Endodermal cell (in vitro differentiated cells): ENCODE measurements at regions not wholly inside any gene's neighbourhood (a gene's known extent, or its start where the extent isn't known, plus 50 kb on each side); places are given as distances from the start of the nearest gene placed in this dataset.

ENCODE experiments used
- DNase-seq: peaks from one replicate; pipeline ENCODE4 v3.0.0-alpha.2; 2017
- H3K27ac ChIP-seq: 2 replicates; pipeline ENCODE4 v1.5.1; 2013; ENCODE audit warnings: mild to moderate bottlenecking, low read depth, low read length, moderate library complexity
- H3K27me3 ChIP-seq: 2 replicates; pipeline ENCODE4 v1.6.1; 2013; ENCODE audit warnings: mild to moderate bottlenecking, low read length, moderate library complexity; ENCODE audit not compliant: insufficient read depth, control insufficient read depth, poor library complexity, severe bottlenecking
- H3K36me3 ChIP-seq: 2 replicates; pipeline ENCODE4 v1.7.0; 2013; ENCODE audit warnings: mild to moderate bottlenecking, low read length, moderate library complexity; ENCODE audit not compliant: control insufficient read depth, insufficient read depth
- H3K4me1 ChIP-seq: one replicate; pipeline ENCODE4 v1.7.0; 2013; ENCODE audit warnings: low read length; ENCODE audit not compliant: control insufficient read depth, insufficient read depth
- H3K4me3 ChIP-seq: 2 replicates; pipeline ENCODE4 v1.5.1; 2013; ENCODE audit warnings: mild to moderate bottlenecking, low read length, moderate library complexity
- H3K9ac ChIP-seq: 2 replicates; pipeline ENCODE4 v1.6.1; 2013; ENCODE audit warnings: mild to moderate bottlenecking, low read length, moderate library complexity; ENCODE audit not compliant: poor library complexity, severe bottlenecking; ENCODE audit errors: extremely low read depth
- H3K9me3 ChIP-seq: 2 replicates; pipeline ENCODE4 v1.6.1; 2013; ENCODE audit warnings: mild to moderate bottlenecking, low read length, moderate library complexity; ENCODE audit not compliant: control insufficient read depth
- H3K27ac Mint-ChIP-seq: 2 replicates; pipeline ENCODE4 v1.8.0; 2020; ENCODE audit warnings: mixed read lengths
- H3K27me3 Mint-ChIP-seq: 2 replicates; pipeline ENCODE4 v1.8.0; 2021; ENCODE audit warnings: mild to moderate bottlenecking, mixed read lengths; ENCODE audit not compliant: insufficient read depth
- H3K36me3 Mint-ChIP-seq: 2 replicates; pipeline ENCODE4 v1.8.0; 2020; ENCODE audit warnings: low read depth, mixed read lengths
- H3K4me1 Mint-ChIP-seq: 2 replicates; pipeline ENCODE4 v1.8.0; 2020; ENCODE audit warnings: mixed read lengths
- H3K4me3 Mint-ChIP-seq: 2 replicates; pipeline ENCODE4 v1.8.0; 2020; ENCODE audit warnings: mild to moderate bottlenecking, moderate library complexity, mixed read lengths
- H3K9me3 Mint-ChIP-seq: 2 replicates; pipeline ENCODE4 v1.8.0; 2020; ENCODE audit warnings: mild to moderate bottlenecking, mixed read lengths
- CTCF ChIP-seq: fragments of 200-600 bp; sonication (generic); conservative IDR thresholded peaks from 2 replicates; pipeline ENCODE4 v1.5.0; 2021; ENCODE audit warnings: antibody characterized with exemption, mild to moderate bottlenecking
- WGBS, 2 experiments: methylation state at CpG; one replicate each; pipeline versions ENCODE4 v1.1.5 to v1.1.7; 2013; ENCODE audit warnings: missing lambda C conversion rate in 2 of 2, mixed read lengths in 1 of 2; ENCODE audit not compliant: insufficient coverage in 1 of 2, insufficient read length in 1 of 2; 5-methylcytosine and 5-hydroxymethylcytosine counted together

- Mint-ChIP-seq H3K27me3 (peaks cover 2% of the 10 kb centered on the region), H3K36me3 (no peaks in the 10 kb centered on the region), H3K4me1 (peaks cover 4% of the 10 kb centered on the region), H3K9me3 (no peaks in the 10 kb centered on the region), H3K4me3 (no peak overlapping the region), H3K27ac (no peak overlapping the region)
- Histone ChIP-seq H3K9ac (no peak overlapping the region), H3K4me1 (no peaks in the 10 kb centered on the region), H3K36me3 (no peaks in the 10 kb centered on the region), H3K27me3 (no peaks in the 10 kb centered on the region), H3K27ac (no peak overlapping the region), H3K9me3 (no peaks in the 10 kb centered on the region), H3K4me3 (no peak overlapping the region)
- no peak for TF ChIP-seq CTCF
- no peak for DNase-seq
- 93 to 99% methylated on average over 6 to 8 of the region's 8 CpGs for WGBS, 2 experiments
These were observed 303.6 kb upstream of the LYZL1 start for GRCh38 chr10:28985137-28985885.

GRCh38 chr10:28986117-28986792 lies 302.6 kb upstream of the LYZL1 start:
- Mint-ChIP-seq H3K4me1 (peaks cover 7% of the 10 kb centered on the region), H3K4me3 (no peak overlapping the region), H3K36me3 (no peaks in the 10 kb centered on the region), H3K27me3 (no peaks in the 10 kb centered on the region), H3K9me3 (no peaks in the 10 kb centered on the region), H3K27ac (no peak overlapping the region)
- Histone ChIP-seq H3K4me3 (no peak overlapping the region), H3K9me3 (peaks cover 2% of the 10 kb centered on the region), H3K27me3 (no peaks in the 10 kb centered on the region), H3K36me3 (no peaks in the 10 kb centered on the region), H3K4me1 (no peaks in the 10 kb centered on the region), H3K9ac (no peak overlapping the region), H3K27ac (no peak overlapping the region)
- WGBS, 2 experiments = 87 to 94% methylated on average over 8 to 11 of the region's 11 CpGs
- TF ChIP-seq CTCF = no peak
- DNase-seq = no peak

GRCh38 chr10:28986856-28987255 lies 302.0 kb upstream of the LYZL1 start:
- TF ChIP-seq CTCF = no peak
- Histone ChIP-seq H3K9me3 (peaks cover 7% of the 10 kb centered on the region), H3K36me3 (no peaks in the 10 kb centered on the region), H3K27ac (no peak overlapping the region), H3K9ac (no peak overlapping the region), H3K4me3 (no peak overlapping the region), H3K4me1 (no peaks in the 10 kb centered on the region), H3K27me3 (no peaks in the 10 kb centered on the region)
- no peak overlapping the region for H3K4me3 Mint-ChIP-seq
- no peaks in the 10 kb centered on the region for H3K9me3 Mint-ChIP-seq
- peaks cover 8% of the 10 kb centered on the region for H3K4me1 Mint-ChIP-seq
- no peak for DNase-seq
- no peak overlapping the region for H3K27ac Mint-ChIP-seq
- H3K36me3 Mint-ChIP-seq = no peaks in the 10 kb centered on the region
- 94 to 100% methylated on average over 2 to 3 of the region's 3 CpGs for WGBS, 2 experiments
- no peaks in the 10 kb centered on the region for H3K27me3 Mint-ChIP-seq
